ENCODE measurements at regions not wholly inside any gene's neighbourhood (a gene's known extent, or its start where the extent isn't known, plus 50 kb on each side); places are given as distances from the start of the nearest gene placed in this dataset.

GRCh38 chr11:127713226-127713625 is 712.7 kb upstream of the KIRREL3 start:
- TF ChIP-seq, protein P1, sequence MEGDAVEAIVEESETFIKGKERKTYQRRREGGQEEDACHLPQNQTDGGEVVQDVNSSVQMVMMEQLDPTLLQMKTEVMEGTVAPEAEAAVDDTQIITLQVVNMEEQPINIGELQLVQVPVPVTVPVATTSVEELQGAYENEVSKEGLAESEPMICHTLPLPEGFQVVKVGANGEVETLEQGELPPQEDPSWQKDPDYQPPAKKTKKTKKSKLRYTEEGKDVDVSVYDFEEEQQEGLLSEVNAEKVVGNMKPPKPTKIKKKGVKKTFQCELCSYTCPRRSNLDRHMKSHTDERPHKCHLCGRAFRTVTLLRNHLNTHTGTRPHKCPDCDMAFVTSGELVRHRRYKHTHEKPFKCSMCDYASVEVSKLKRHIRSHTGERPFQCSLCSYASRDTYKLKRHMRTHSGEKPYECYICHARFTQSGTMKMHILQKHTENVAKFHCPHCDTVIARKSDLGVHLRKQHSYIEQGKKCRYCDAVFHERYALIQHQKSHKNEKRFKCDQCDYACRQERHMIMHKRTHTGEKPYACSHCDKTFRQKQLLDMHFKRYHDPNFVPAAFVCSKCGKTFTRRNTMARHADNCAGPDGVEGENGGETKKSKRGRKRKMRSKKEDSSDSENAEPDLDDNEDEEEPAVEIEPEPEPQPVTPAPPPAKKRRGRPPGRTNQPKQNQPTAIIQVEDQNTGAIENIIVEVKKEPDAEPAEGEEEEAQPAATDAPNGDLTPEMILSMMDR (IDR thresholded peaks at IDR 0.05 in 2 of 3, conservative IDR thresholded peaks at IDR 0.05 in 1 of 3; ENCODE audit: control insufficient read depth in 2 of 3, extremely low read depth in 1 of 3, insufficient read depth in 1 of 3, low read depth in 3 of 3, low read length in 3 of 3) = no peak
- TF ChIP-seq NR2C2 (IDR thresholded peaks at IDR 0.05; ENCODE audit: borderline replicate concordance, control insufficient read depth, insufficient read length, low read depth) = no peak
- TF ChIP-seq RBBP5 (conservative IDR thresholded peaks at IDR 0.05) = no peak
- TF ChIP-seq CUX1 (IDR thresholded peaks at IDR 0.05; ENCODE audit: insufficient replicate concordance, low read depth, low read length) = no peak
- no peak for TF ChIP-seq REST (IDR thresholded peaks at IDR 0.05; ENCODE audit: low read depth, low read length)
- TF ChIP-seq ATF3 (IDR thresholded peaks at IDR 0.05; ENCODE audit: borderline replicate concordance, extremely low read depth, low read depth, low read length) = no peak
- TF ChIP-seq PAX5 (IDR thresholded peaks at IDR 0.05; ENCODE audit: borderline replicate concordance, low read depth, low read length) = no peak
- no peak for TF ChIP-seq EZH2 (IDR thresholded peaks at IDR 0.05; ENCODE audit: borderline replicate concordance, control insufficient read depth, low read depth, low read length)
- no peak for TF ChIP-seq RAD51 (IDR thresholded peaks at IDR 0.05)

Data from GM12878 (cell line).